Endothelial cell of umbilical vein (primary cell): ENCODE measurements at regions not wholly inside any gene's neighbourhood (a gene's known extent, or its start where the extent isn't known, plus 50 kb on each side); places are given as distances from the start of the nearest gene placed in this dataset.

Experiments
- BruUV-seq: library from RNA; stranded (reverse); fragments of 400-500 nt; replicated peaks from 2 replicates; lab custom pipeline; 2021; lab: Mats Ljungman, UMichigan
- CTCF ChIA-PET: fragments of 300-600, 350-600 bp; sonication (Branson Sonifier 250); formaldehyde crosslinking; loops from one replicate; lab custom pipeline; 2021; ENCODE audit warnings: antibody characterized with exemption, inconsistent platforms; lab: Charles Lee
- POLR2A ChIA-PET: fragments of 300-600, 350-600 bp; sonication (Branson Sonifier 250); formaldehyde crosslinking; loops from one replicate; lab custom pipeline; 2021; ENCODE audit warnings: antibody characterized with exemption, inconsistent platforms; lab: Charles Lee
- DNase-seq: peaks from one replicate; pipeline ENCODE4 v3.0.0-alpha.2; 2011; ENCODE audit warnings: low read depth, low spot score
- FAIRE-seq: peaks from 2 replicates; lab custom pipeline; 2011; peaks lifted over from hg19 to GRCh38; lab: Jason Lieb, UNC
- H2AFZ ChIP-seq: 2 replicates; pipeline ENCODE4 v1.6.0; 2012; ENCODE audit warnings: low read depth, low read length, control low read depth, inconsistent platforms
- H3K27ac ChIP-seq: 2 replicates; pipeline ENCODE4 v1.5.1; 2011; ENCODE audit warnings: low read depth, mild to moderate bottlenecking, control low read depth, low read length, moderate library complexity; ENCODE audit not compliant: insufficient read depth
- H3K27me3 ChIP-seq, 2 experiments: 2 replicates each; pipeline versions ENCODE4 v1.6.0 to v1.6.1; 2011; ENCODE audit warnings: low read length in 2 of 2, mixed read lengths in 1 of 2; ENCODE audit not compliant: control insufficient read depth in 2 of 2, insufficient read depth in 2 of 2
- H3K36me3 ChIP-seq, 2 experiments: 2 replicates in 1 of 2; 3 replicates in 1 of 2; pipeline ENCODE4 v1.5.1; 2011; ENCODE audit warnings: low read length in 2 of 2, mild to moderate bottlenecking in 1 of 2, moderate library complexity in 1 of 2; ENCODE audit not compliant: control insufficient read depth in 2 of 2, insufficient read depth in 2 of 2; ENCODE audit errors: extremely low read depth in 1 of 2
- H3K4me1 ChIP-seq: 3 replicates; pipeline ENCODE4 v1.5.1; 2011; ENCODE audit warnings: mild to moderate bottlenecking, low read length; ENCODE audit not compliant: control insufficient read depth, insufficient read depth; ENCODE audit errors: extremely low read depth
- H3K4me2 ChIP-seq: 2 replicates; pipeline ENCODE4 v1.6.1; 2011; ENCODE audit warnings: low read length, control low read depth, mixed read lengths; ENCODE audit not compliant: insufficient read depth
- H3K4me3 ChIP-seq, 3 experiments: fragments of 200-600 bp in 1 of 3; sonication (generic), shearing (Covaris generic) in 1 of 3; replicated peaks in 1 of 3; 2 replicates each; pipeline ENCODE4 v1.5.1; 2011 to 2016; ENCODE audit warnings: control low read depth in 3 of 3, low read length in 3 of 3, mild to moderate bottlenecking in 2 of 3, inconsistent platforms in 1 of 3, low read depth in 1 of 3, moderate library complexity in 1 of 3; ENCODE audit not compliant: insufficient read depth in 1 of 3
- H3K79me2 ChIP-seq: 2 replicates; pipeline ENCODE4 v1.6.0; 2012; ENCODE audit warnings: low read length, inconsistent platforms; ENCODE audit not compliant: control insufficient read depth, insufficient read depth
- H3K9ac ChIP-seq: replicated peaks from 2 replicates; pipeline ENCODE3; 2011; ENCODE audit warnings: low read length, control low read depth; ENCODE audit not compliant: insufficient read depth; ENCODE audit errors: extremely low read depth
- H3K9me1 ChIP-seq: replicated peaks from 3 replicates; pipeline ENCODE4 v1.6.0; 2011; ENCODE audit warnings: mild to moderate bottlenecking, low read length; ENCODE audit not compliant: control insufficient read depth, insufficient read depth; ENCODE audit errors: extremely low read depth
- H3K9me3 ChIP-seq: replicated peaks from 2 replicates; pipeline ENCODE4 v1.5.1; 2012; ENCODE audit warnings: low read length, inconsistent platforms; ENCODE audit not compliant: control insufficient read depth, insufficient read depth
- H4K20me1 ChIP-seq: replicated peaks from 2 replicates; pipeline ENCODE3; 2011; ENCODE audit warnings: mild to moderate bottlenecking, low read length; ENCODE audit not compliant: control insufficient read depth, insufficient read depth; ENCODE audit errors: extremely low read depth
- EZH2 ChIP-seq: IDR thresholded peaks from 2 replicates; pipeline ENCODE4 v1.6.1; 2012; ENCODE audit warnings: borderline replicate concordance, low read depth, mild to moderate bottlenecking, moderate library complexity, low read length, inconsistent platforms; ENCODE audit not compliant: severe bottlenecking
- FOS ChIP-seq: IDR thresholded peaks from 2 replicates; pipeline ENCODE4 v1.6.1; 2011; ENCODE audit warnings: mild to moderate bottlenecking, low read length, moderate library complexity, borderline replicate concordance; ENCODE audit not compliant: insufficient read depth
- GATA2 ChIP-seq: IDR thresholded peaks from 2 replicates; pipeline ENCODE4 v1.7.0; 2011; ENCODE audit warnings: low read depth, mild to moderate bottlenecking, moderate library complexity, mixed read lengths, low read length; ENCODE audit not compliant: insufficient read length, insufficient read depth
- JUN ChIP-seq: IDR thresholded peaks from 2 replicates; pipeline ENCODE4 v1.6.1; 2011; ENCODE audit warnings: borderline replicate concordance, low read depth; ENCODE audit not compliant: insufficient read length, insufficient read depth
- MYC ChIP-seq: IDR thresholded peaks from one replicate; pipeline ENCODE4 v1.6.1; 2011; ENCODE audit warnings: mild to moderate bottlenecking, low read depth, low read length
- POLR2A ChIP-seq: IDR thresholded peaks from 2 replicates; pipeline ENCODE4 v1.6.1; 2012; ENCODE audit warnings: low read depth, mild to moderate bottlenecking, control low read depth, low read length
- POLR2AphosphoS5 ChIP-seq: IDR thresholded peaks from 2 replicates; pipeline ENCODE4 v1.6.1; 2012; ENCODE audit warnings: low read depth, mild to moderate bottlenecking, control low read depth, low read length, moderate library complexity; ENCODE audit not compliant: insufficient read depth
- dilution Hi-C: fragments of 300-500 bp; cut with MboI; formaldehyde crosslinking; loops from one replicate; pipeline ENCODE4 v1.15.0; 2019; ENCODE audit warnings: low sequenced_read_pairs; ENCODE audit not compliant: extremely low pct_ligation_motif_present
- intact Hi-C: fragments of 100-400 bp; cut with micrococcal nuclease; formaldehyde crosslinking; loops from one replicate; pipeline ENCODE4 v1.10.0; 2022
- TF ChIP-seq, protein P1 (sequence below): IDR thresholded peaks from 2 replicates; pipeline ENCODE4 v1.6.1; 2011; ENCODE audit not compliant: insufficient read depth, insufficient read length
- TF ChIP-seq, protein P2 (sequence below), 2 donors: IDR thresholded peaks; 1 replicate in 1 of 2; 2 replicates in 1 of 2; pipeline ENCODE4 v1.5.1; 2011; ENCODE audit warnings: low read length in 2 of 2, mild to moderate bottlenecking in 2 of 2, moderate library complexity in 2 of 2, control low read depth in 1 of 2, inconsistent platforms in 1 of 2, low read depth in 1 of 2; ENCODE audit not compliant: insufficient read depth in 1 of 2; ENCODE audit errors: extremely low read depth in 1 of 2

GRCh38 chr4:124386163-124386562 lies 326.4 kb downstream of the ANKRD50 start:
- Histone ChIP-seq H4K20me1 (no peaks in the 10 kb centered on the region), H2AFZ (peak overlapping the region; percentile 61), H3K79me2 (no peaks in the 10 kb centered on the region), H3K36me3 (no peaks in the 10 kb centered on the region), H3K4me1 (no peaks in the 10 kb centered on the region), H3K9me1 (no peaks in the 10 kb centered on the region), H3K4me2 (peak overlapping the region; percentile 24), H3K27ac (no peak overlapping the region), H3K27me3 (no peaks in the 10 kb centered on the region), H3K9me3 (no peaks in the 10 kb centered on the region), H3K4me3 (no peak overlapping the region), H3K9ac (no peak overlapping the region)
- FAIRE-seq (no peak), DNase-seq (peak; percentile 47)
- POLR2A ChIA-PET: no interaction called here
- intact Hi-C loops: no loop called here
- no peak for TF ChIP-seq JUN
- no peak for TF ChIP-seq GATA2
- no peak for TF ChIP-seq POLR2A
- no peak for TF ChIP-seq FOS
- no peak for TF ChIP-seq POLR2AphosphoS5
- no peak for TF ChIP-seq MYC
- TF ChIP-seq, protein P1, sequence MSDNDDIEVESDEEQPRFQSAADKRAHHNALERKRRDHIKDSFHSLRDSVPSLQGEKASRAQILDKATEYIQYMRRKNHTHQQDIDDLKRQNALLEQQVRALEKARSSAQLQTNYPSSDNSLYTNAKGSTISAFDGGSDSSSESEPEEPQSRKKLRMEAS: no peak
- TF ChIP-seq EZH2: no peak
- TF ChIP-seq, protein P2, sequence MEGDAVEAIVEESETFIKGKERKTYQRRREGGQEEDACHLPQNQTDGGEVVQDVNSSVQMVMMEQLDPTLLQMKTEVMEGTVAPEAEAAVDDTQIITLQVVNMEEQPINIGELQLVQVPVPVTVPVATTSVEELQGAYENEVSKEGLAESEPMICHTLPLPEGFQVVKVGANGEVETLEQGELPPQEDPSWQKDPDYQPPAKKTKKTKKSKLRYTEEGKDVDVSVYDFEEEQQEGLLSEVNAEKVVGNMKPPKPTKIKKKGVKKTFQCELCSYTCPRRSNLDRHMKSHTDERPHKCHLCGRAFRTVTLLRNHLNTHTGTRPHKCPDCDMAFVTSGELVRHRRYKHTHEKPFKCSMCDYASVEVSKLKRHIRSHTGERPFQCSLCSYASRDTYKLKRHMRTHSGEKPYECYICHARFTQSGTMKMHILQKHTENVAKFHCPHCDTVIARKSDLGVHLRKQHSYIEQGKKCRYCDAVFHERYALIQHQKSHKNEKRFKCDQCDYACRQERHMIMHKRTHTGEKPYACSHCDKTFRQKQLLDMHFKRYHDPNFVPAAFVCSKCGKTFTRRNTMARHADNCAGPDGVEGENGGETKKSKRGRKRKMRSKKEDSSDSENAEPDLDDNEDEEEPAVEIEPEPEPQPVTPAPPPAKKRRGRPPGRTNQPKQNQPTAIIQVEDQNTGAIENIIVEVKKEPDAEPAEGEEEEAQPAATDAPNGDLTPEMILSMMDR (IDR thresholded peaks at IDR 0.05; ENCODE audit: extremely low read depth in 1 of 2, insufficient read depth in 1 of 2, low read depth in 1 of 2, low read length in 2 of 2): no peak
- dilution Hi-C loops: no loop called here
- CTCF ChIA-PET: interaction anchor here (1.3 kb wide), 1 partner anchor 52 kb away, joined by 4 read pairs; no protein-coding TSS in a partner anchor
- BruUV-seq: no TSS peak
